IPS DF 6.9 (cell line): ENCODE measurements at regions not wholly inside any gene's neighbourhood (a gene's known extent, or its start where the extent isn't known, plus 50 kb on each side); places are given as distances from the start of the nearest gene placed in this dataset.

Source experiments
- DNase-seq: peaks from one replicate; pipeline ENCODE4 v3.0.0-alpha.2; 2013; ENCODE audit warnings: low read depth, low spot score
- H3K27ac ChIP-seq: one replicate; pipeline ENCODE4 v1.5.1; 2013; ENCODE audit warnings: low read length, control low read depth
- H3K27me3 ChIP-seq: 2 replicates; pipeline ENCODE4 v1.6.1; 2013; ENCODE audit warnings: mild to moderate bottlenecking, low read length; ENCODE audit not compliant: control insufficient read depth, insufficient read depth
- H3K36me3 ChIP-seq: 2 replicates; pipeline ENCODE4 v1.6.1; 2013; ENCODE audit warnings: low read length; ENCODE audit not compliant: control insufficient read depth, insufficient read depth
- H3K4me1 ChIP-seq: 2 replicates; pipeline ENCODE4 v1.6.1; 2013; ENCODE audit warnings: low read length; ENCODE audit not compliant: control insufficient read depth, insufficient read depth
- H3K4me3 ChIP-seq: 2 replicates; pipeline ENCODE4 v1.5.1; 2013; ENCODE audit warnings: mild to moderate bottlenecking, low read length
- H3K9me3 ChIP-seq: 2 replicates; pipeline ENCODE4 v1.6.1; 2013; ENCODE audit warnings: low read length, inconsistent platforms; ENCODE audit not compliant: control insufficient read depth, insufficient read depth
- WGBS: extraction: QIAGEN DNeasy Blood & Tissue Kit; methylation state at CpG from one replicate; pipeline ENCODE4 v1.1.7; 2013; ENCODE audit warnings: mixed read lengths, missing lambda C conversion rate; ENCODE audit not compliant: insufficient read length, insufficient coverage; 5-methylcytosine and 5-hydroxymethylcytosine counted together

- H3K4me1 ChIP-seq: no peaks in the 10 kb centered on the region
- no peaks in the 10 kb centered on the region for H3K36me3 ChIP-seq
- no peak overlapping the region for H3K27ac ChIP-seq
- no peak overlapping the region for H3K4me3 ChIP-seq
- H3K27me3 ChIP-seq: no peaks in the 10 kb centered on the region
- H3K9me3 ChIP-seq: no peaks in the 10 kb centered on the region
- no peak for DNase-seq
- WGBS: no CpG with 5 or more reads among the region's 8 CpGs
Observed at GRCh38 chr9:107554636-107555035, 65.1 kb upstream of the KLF4 start.

- DNase-seq: no peak
- WGBS: no CpG with 5 or more reads among the region's 10 CpGs
- H3K27ac ChIP-seq: no peak overlapping the region
- no peaks in the 10 kb centered on the region for H3K4me1 ChIP-seq
- no peaks in the 10 kb centered on the region for H3K36me3 ChIP-seq
- H3K9me3 ChIP-seq: no peaks in the 10 kb centered on the region
- H3K4me3 ChIP-seq: no peak overlapping the region
- H3K27me3 ChIP-seq: no peaks in the 10 kb centered on the region
Observed at GRCh38 chr9:107548298-107549142, 59.0 kb upstream of the KLF4 start.

- H3K27ac ChIP-seq: no peak overlapping the region
- H3K4me1 ChIP-seq: no peaks in the 10 kb centered on the region
- no peak overlapping the region for H3K4me3 ChIP-seq
- no peak for DNase-seq
- H3K27me3 ChIP-seq: no peaks in the 10 kb centered on the region
- no peaks in the 10 kb centered on the region for H3K36me3 ChIP-seq
- no CpG with 5 or more reads among the region's 3 CpGs for WGBS
- no peaks in the 10 kb centered on the region for H3K9me3 ChIP-seq
Observed at GRCh38 chr9:107547772-107548297, 58.3 kb upstream of the KLF4 start.

GRCh38 chr9:107547303-107547702, 57.7 kb upstream of the KLF4 start:
- H3K36me3 ChIP-seq: no peaks in the 10 kb centered on the region
- H3K27ac ChIP-seq: no peak overlapping the region
- no CpG with 5 or more reads among the region's 2 CpGs for WGBS
- H3K4me1 ChIP-seq: no peaks in the 10 kb centered on the region
- no peak for DNase-seq
- H3K4me3 ChIP-seq: no peak overlapping the region
- no peaks in the 10 kb centered on the region for H3K27me3 ChIP-seq
- no peaks in the 10 kb centered on the region for H3K9me3 ChIP-seq

GRCh38 chr9:107546859-107547258, 57.3 kb upstream of the KLF4 start:
- Histone ChIP-seq H3K4me1 (no peaks in the 10 kb centered on the region), H3K4me3 (no peak overlapping the region), H3K27me3 (no peaks in the 10 kb centered on the region), H3K9me3 (no peaks in the 10 kb centered on the region), H3K36me3 (no peaks in the 10 kb centered on the region), H3K27ac (no peak overlapping the region)
- DNase-seq: no peak

- no peaks in the 10 kb centered on the region for H3K9me3 ChIP-seq
- no peak for DNase-seq
- H3K27ac ChIP-seq: no peak overlapping the region
- no peaks in the 10 kb centered on the region for H3K4me1 ChIP-seq
- no CpG with 5 or more reads among the region's 3 CpGs for WGBS
- H3K4me3 ChIP-seq: no peak overlapping the region
- no peaks in the 10 kb centered on the region for H3K27me3 ChIP-seq
- H3K36me3 ChIP-seq: no peaks in the 10 kb centered on the region
Observed at GRCh38 chr9:107545036-107545435, 55.5 kb upstream of the KLF4 start.

GRCh38 chr9:107542411-107543157, 53.0 kb upstream of the KLF4 start:
- no CpG with 5 or more reads among the region's 4 CpGs for WGBS
- Histone ChIP-seq H3K4me1 (no peaks in the 10 kb centered on the region), H3K27me3 (no peaks in the 10 kb centered on the region)

GRCh38 chr9:107541523-107541922, 52.0 kb upstream of the KLF4 start:
- DNase-seq: no peak
- no peaks in the 10 kb centered on the region for H3K27me3 ChIP-seq
- WGBS: no CpG with 5 or more reads among the region's 2 CpGs

More at GRCh38 chr9:107542411-107543157, 53.0 kb upstream of the KLF4 start:
- no peaks in the 10 kb centered on the region for H3K36me3 ChIP-seq
- H3K4me3 ChIP-seq: no peak overlapping the region
- H3K9me3 ChIP-seq: no peaks in the 10 kb centered on the region
- no peak for DNase-seq
- H3K27ac ChIP-seq: no peak overlapping the region

GRCh38 chr9:107540164-107540561, 50.6 kb upstream of the KLF4 start:
- DNase-seq: no peak
- Histone ChIP-seq H3K9me3 (no peaks in the 10 kb centered on the region), H3K27me3 (no peaks in the 10 kb centered on the region), H3K4me3 (no peak overlapping the region), H3K4me1 (no peaks in the 10 kb centered on the region), H3K27ac (no peak overlapping the region), H3K36me3 (no peaks in the 10 kb centered on the region)
- WGBS: no CpG with 5 or more reads among the region's 1 CpG

More at GRCh38 chr9:107541523-107541922, 52.0 kb upstream of the KLF4 start:
- no peaks in the 10 kb centered on the region for H3K9me3 ChIP-seq
- no peak overlapping the region for H3K4me3 ChIP-seq
- H3K4me1 ChIP-seq: no peaks in the 10 kb centered on the region
- no peaks in the 10 kb centered on the region for H3K36me3 ChIP-seq
- H3K27ac ChIP-seq: no peak overlapping the region

GRCh38 chr9:107539427-107540163, 50.0 kb upstream of the KLF4 start:
- Histone ChIP-seq H3K36me3 (no peaks in the 10 kb centered on the region), H3K27me3 (no peaks in the 10 kb centered on the region), H3K4me1 (no peaks in the 10 kb centered on the region), H3K27ac (no peak overlapping the region), H3K9me3 (no peaks in the 10 kb centered on the region), H3K4me3 (no peak overlapping the region)
- DNase-seq: peak; percentile 55
- WGBS: no CpG with 5 or more reads among the region's 10 CpGs
